NCI-H2107 treated with DMSO at 0.1 percent for 48 hours (cell line): ENCODE measurements at regions not wholly inside any gene's neighbourhood (a gene's known extent, or its start where the extent isn't known, plus 50 kb on each side); places are given as distances from the start of the nearest gene placed in this dataset.
"Not testable (repeated sequence)": the region's sequence is repeated elsewhere in the genome, so short reads cannot be mapped to it uniquely, and the experiment has no call there.

ENCODE experiments used
- DNase-seq: peaks from one replicate; lab custom pipeline; 2025; ENCODE audit not compliant: unreplicated experiment; lab: John Stamatoyannopoulos, UW

GRCh38 chr15:95125803-95126202 lies 894.4 kb downstream of the MCTP2 start:
- no peak for DNase-seq

DNA sequence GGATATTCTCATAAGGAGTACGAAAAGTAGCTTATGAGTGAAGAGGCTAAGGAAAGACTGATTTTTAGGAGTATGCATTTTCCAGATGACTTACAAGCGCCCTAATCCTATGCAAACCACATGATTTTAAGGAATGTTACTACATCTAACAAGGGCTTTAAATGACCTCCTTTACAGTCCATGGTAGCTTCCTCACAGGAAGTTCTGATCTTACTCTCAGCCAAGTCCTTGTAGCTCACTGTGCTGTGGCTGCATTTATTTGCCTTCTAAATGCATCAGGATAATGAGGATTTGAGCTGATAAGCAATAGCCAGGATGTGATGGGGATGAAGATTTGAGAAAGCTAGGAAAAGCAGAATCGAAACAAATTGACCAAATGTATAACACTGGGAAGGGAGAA lies 896.0 kb downstream of the MCTP2 start:
- no peak for DNase-seq

DNA sequence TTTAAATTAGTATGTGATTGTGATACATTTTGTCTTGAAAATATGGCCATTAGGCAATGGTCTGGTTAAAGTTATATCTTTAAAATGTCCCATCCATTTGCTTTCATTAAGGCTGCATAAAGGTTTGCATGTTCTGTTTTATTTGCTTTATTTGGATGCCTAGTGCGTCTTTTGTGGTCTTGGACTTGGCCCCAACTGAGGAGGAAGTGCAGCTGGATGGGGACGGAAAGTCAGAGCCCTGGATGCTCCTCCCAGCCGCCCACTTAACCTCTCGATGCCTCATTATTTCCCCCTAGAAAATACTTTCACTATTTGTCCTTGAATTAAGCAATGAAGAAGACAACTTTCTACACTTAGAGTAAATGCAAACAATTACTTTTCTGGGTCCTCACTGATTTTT lies 898.2 kb downstream of the MCTP2 start:
- DNase-seq: no peak

- no peak for DNase-seq
Measured at GRCh38 chr15:95131131-95131556, 899.8 kb downstream of the MCTP2 start.

GRCh38 chr15:95132774-95133173 lies 901.4 kb downstream of the MCTP2 start:
- DNase-seq: no peak

DNA sequence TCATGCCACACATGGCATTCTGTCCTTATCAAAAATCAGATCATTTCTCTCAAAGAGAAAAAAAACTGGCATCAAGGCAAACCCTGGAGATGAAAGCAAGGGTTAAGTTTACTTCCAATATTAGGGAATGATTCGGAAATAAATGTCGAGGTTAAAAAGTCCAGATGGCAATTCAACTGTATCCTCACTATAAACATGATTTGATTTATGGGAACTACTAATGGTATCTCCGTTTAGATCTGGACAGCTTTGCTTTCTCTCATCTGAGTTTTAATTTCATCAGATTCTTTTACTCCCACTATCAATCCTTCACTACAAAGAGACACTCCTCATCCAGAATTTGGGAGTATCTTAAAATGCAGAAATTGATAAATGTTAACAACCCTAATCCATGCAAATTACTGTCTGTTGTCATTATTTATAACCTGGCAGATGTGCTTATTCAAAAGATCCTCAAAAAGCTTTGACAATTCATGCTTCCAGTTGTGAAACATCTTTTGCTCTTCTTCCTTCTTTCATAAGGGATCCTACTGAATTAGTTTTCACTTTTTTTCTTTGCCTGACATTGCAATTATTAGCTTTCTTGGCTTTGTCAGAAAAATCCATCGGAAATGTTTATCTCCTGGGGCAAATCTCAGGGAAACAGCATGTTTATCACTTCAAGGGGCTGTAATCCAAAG lies 903.2 kb downstream of the MCTP2 start:
- DNase-seq: no peak

- DNase-seq: no peak
Measured at GRCh38 chr15:95138604-95139270, 907.4 kb downstream of the MCTP2 start.

DNA sequence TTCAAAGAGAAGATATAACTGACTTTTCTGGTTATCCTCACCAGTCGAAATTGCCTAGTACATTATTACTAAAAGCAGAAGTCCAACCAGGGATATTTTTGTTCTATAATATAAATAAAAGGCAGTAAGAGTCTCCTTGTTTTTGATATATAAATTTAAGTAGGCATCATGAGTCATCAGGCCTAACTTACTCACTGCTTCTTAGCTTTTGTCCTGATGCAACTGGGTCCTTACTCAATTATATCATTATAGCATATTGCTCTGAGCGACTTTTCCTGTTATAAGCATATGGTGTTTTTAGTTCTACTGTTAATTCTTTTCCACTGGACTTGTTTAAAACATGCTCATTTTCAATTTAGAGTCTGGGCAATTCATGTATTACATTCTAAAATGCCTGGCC lies 910.1 kb downstream of the MCTP2 start:
- no peak for DNase-seq

DNA sequence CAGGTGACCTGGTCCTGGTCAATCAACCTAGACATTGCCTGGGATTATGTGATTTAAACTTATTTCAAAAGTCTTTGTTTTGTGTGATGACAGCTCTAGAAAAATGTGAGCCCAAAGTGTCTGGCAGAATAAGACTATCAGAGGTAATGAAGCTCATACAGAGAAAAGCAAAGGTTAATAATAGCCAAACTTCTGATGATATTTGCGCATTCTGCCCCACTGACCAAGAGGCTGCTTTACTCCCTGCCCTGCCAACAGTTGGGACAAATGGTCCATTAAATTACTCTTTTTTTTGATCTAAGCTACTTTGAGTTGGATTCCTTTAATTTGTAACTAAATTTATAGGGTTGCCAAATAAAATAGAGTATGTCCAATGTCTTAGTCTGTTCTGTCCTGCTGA lies 911.2 kb downstream of the MCTP2 start:
- no peak for DNase-seq

GRCh38 chr15:95146481-95146880 lies 915.1 kb downstream of the MCTP2 start:
- no peak for DNase-seq

- no peak for DNase-seq
Measured at GRCh38 chr15:95148183-95148582, 916.8 kb downstream of the MCTP2 start.

GRCh38 chr15:95149036-95149435 lies 917.7 kb downstream of the MCTP2 start:
- DNase-seq: no peak

- no peak for DNase-seq
Measured at GRCh38 chr15:95149771-95150170, 918.4 kb downstream of the MCTP2 start.

GRCh38 chr15:95150466-95150865 lies 919.1 kb downstream of the MCTP2 start:
- DNase-seq: no peak

- no peak for DNase-seq
Measured at GRCh38 chr15:95152741-95153140, 921.4 kb downstream of the MCTP2 start.

DNA sequence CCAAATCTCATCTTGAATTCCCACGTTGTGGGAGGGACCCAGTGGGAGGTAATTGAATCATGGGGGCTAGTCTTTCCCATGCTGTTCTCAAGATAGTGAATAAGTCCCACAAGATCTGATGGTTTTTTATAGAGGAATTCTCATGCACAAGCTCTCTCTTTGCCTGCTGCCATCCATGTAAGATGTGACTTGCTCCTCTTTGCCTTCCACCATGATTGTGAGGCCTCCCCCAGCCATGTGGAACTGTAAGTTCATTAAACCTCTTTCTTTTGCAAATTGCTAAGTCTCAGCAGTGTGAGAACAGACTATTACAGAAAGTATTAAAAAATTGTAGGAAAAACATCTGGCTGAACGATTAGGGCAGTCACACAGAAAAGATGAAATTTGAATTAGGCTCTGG lies 921.8 kb downstream of the MCTP2 start:
- DNase-seq: not testable (repeated sequence)

GRCh38 chr15:95160316-95160715 lies 929.0 kb downstream of the MCTP2 start:
- DNase-seq: no peak

DNA sequence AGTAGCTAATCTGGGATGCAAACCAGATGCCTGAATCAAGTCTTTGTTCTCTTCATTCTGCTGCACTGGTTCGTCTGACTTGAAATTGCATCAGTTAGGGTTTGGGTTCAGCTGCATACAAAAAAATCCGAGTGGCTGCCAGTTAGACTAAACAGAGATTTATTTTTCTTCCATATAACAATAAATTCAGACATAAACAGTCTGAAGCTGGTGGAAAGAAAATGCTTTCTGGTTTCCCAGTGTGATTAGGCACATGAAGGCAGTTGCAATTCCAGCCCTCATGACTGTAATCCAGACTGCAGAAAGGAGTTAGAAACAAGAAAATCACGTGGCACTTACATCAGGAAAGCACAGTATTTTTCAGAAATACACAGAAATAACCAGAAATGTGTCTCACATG lies 930.7 kb downstream of the MCTP2 start:
- DNase-seq: no peak

GRCh38 chr15:95162531-95162930 lies 931.2 kb downstream of the MCTP2 start:
- DNase-seq: no peak

DNA sequence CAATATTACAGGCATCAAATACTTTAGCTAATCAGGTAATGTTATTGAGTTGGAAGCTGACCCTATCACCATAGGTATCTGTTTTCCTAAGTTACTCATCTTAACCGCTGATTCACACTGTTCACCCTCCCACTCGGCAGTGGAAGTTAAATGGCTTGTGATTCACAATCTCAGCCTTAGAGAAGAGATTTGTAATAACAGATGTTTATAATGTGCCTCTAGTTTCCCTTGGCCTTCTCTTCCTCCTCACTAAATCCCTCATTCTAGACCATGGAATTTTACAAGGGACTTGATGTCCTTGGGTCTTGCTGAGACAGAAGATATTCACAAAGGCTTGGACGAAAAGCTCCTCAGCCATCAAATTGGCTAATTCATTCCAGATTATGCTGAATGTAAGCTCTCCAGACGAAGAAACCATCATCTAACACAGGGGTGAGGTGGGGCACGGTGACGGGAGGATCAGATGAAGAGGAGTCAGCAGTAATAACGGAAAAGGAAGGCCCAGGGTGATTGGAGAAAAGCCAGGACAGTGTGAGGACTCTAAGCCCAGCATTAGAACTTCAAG lies 931.7 kb downstream of the MCTP2 start:
- DNase-seq: no peak

DNA sequence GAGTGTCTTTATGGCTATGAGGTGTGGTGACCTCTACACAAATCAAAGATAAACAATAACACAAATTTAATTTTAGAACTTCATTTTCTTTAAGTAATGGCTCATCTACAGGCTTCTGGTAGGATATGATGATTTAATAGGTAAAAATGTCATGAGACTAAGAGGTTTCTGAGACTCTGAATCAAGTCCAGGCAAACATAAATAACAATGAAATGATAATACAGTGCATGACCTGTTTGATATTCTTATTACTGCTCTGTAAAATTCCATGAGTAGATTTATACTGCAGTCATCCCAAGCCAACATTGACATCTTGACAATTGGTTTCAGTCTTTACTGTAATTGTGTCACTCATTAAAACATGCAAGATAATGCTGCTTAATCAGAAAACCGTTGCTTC lies 936.8 kb downstream of the MCTP2 start:
- DNase-seq: no peak

- no peak for DNase-seq
Measured at GRCh38 chr15:95168951-95169431, 937.6 kb downstream of the MCTP2 start.
